ENCODE measurements at regions not wholly inside any gene's neighbourhood (a gene's known extent, or its start where the extent isn't known, plus 50 kb on each side); places are given as distances from the start of the nearest gene placed in this dataset.

DNA sequence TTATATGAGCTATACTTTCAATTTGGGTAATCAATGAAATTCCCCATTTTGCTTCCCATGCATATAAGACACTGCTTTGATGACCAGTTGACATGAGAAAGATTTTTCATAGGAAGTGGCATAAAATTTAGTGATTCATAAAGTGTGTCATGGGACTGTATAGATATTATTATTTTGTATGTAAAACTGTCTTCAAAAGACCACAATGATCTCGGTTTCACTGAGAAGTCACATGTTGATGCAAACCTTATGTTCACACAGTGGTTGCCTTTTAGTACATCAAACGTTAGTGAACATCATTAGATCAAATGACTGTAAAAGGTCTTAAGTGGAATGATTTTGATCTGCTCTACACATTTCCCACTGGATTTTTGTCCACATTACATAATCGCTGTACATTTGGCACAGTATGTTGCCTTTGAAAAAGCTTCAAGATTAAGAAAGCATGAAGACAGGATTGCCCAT lies 349.2 kb upstream of the MEF2C start:
- no peak for TF ChIP-seq CTCF (conservative IDR thresholded peaks at IDR 0.05; ENCODE audit: low read depth, low read length)
- H3K4me3 ChIP-seq (ENCODE audit: low read depth, low read length) = no peak overlapping the region
- DNase-seq (ENCODE audit: low read depth) = peak; percentile 13

GRCh38 chr5:89230178-89230577 lies 347.2 kb upstream of the MEF2C start:
- no peak for TF ChIP-seq CTCF (conservative IDR thresholded peaks at IDR 0.05; ENCODE audit: low read depth, low read length)
- no peak for DNase-seq (ENCODE audit: low read depth)
- H3K4me3 ChIP-seq (ENCODE audit: low read depth, low read length) = no peak overlapping the region

- no peak overlapping the region for H3K4me3 ChIP-seq (ENCODE audit: low read depth, low read length)
- no peak for DNase-seq (ENCODE audit: low read depth)
- TF ChIP-seq CTCF (conservative IDR thresholded peaks at IDR 0.05; ENCODE audit: low read depth, low read length) = no peak
Observed at GRCh38 chr5:89229331-89230070, 346.5 kb upstream of the MEF2C start.

- no peak overlapping the region for H3K4me3 ChIP-seq (ENCODE audit: low read depth, low read length)
- no peak for DNase-seq (ENCODE audit: low read depth)
- no peak for TF ChIP-seq CTCF (conservative IDR thresholded peaks at IDR 0.05; ENCODE audit: low read depth, low read length)
Observed at GRCh38 chr5:89228355-89228754, 345.4 kb upstream of the MEF2C start.

DNA sequence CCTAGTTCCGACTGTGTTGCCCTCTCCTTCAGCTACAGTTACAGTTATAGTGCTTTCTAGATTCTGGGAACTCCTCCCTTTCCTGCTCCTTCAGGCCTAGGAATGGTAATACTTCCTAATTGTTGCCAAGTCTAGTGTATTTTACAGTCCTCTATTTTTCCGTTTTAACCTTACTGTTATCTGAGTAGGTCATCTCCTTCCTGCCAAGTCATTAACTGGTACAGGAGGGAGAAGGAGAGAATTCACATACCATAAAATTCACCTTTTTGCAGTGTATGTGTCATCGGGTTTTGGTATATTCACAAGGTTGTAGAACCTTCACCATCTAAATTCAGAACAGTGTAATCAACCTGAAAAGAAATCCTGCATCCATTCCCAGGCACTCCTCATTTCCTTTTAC lies 335.4 kb upstream of the MEF2C start:
- DNase-seq (ENCODE audit: low read depth) = no peak
- no peak overlapping the region for H3K4me3 ChIP-seq (ENCODE audit: low read depth, low read length)
- no peak for TF ChIP-seq CTCF (conservative IDR thresholded peaks at IDR 0.05; ENCODE audit: low read depth, low read length)

DNA sequence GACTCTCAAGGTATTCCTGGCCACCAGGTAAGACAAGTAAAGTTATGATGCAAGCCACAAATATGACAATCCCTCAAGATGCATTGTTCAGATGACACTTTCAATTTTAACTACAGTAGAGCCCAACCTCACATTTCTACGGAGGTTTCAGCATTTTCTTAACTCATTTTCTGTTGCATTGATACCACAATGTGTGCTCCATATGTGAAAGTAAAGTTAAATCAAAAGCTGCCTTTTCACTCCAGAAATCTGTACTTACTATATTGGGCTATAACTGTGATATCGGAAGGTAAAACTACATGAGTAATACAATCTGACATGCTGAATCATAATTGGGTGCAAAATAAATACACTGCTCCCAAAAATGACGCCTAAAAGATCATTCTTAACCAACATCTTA lies 333.6 kb upstream of the MEF2C start:
- TF ChIP-seq CTCF (conservative IDR thresholded peaks at IDR 0.05; ENCODE audit: low read depth, low read length) = no peak
- DNase-seq (ENCODE audit: low read depth) = no peak

GRCh38 chr5:89213573-89213972 lies 330.6 kb upstream of the MEF2C start:
- DNase-seq (ENCODE audit: low read depth) = peak; percentile 85
- no peak overlapping the region for H3K4me3 ChIP-seq (ENCODE audit: low read depth, low read length)
- TF ChIP-seq CTCF (conservative IDR thresholded peaks at IDR 0.05; ENCODE audit: low read depth, low read length) = no peak

More for the DNA sequence above, 333.6 kb upstream of the MEF2C start:
- no peak overlapping the region for H3K4me3 ChIP-seq (ENCODE audit: low read depth, low read length)
